DND-41 (cell line): ENCODE measurements at regions not wholly inside any gene's neighbourhood (a gene's known extent, or its start where the extent isn't known, plus 50 kb on each side); places are given as distances from the start of the nearest gene placed in this dataset.

Experiments used
- ATAC-seq: fragments of 200-7000 bp; cut with Tn5 transposase; 3 replicates; pipeline ENCODE4 v1.9.1; 2021; ENCODE audit warnings: low read depth; ENCODE audit not compliant: insufficient read depth
- DNase-seq: peaks from one replicate; pipeline ENCODE4 v3.0.0-alpha.2; 2020
- H2AFZ ChIP-seq: 2 replicates; pipeline ENCODE4 v1.6.0; 2012; ENCODE audit warnings: low read depth, low read length
- H3K27ac ChIP-seq: 2 replicates; pipeline ENCODE4 v1.5.1; 2012; ENCODE audit warnings: low read length, inconsistent platforms
- H3K27me3 ChIP-seq: fragments of 200-600 bp; sonication (generic); 2 replicates; pipeline ENCODE4 v1.6.0; 2012; ENCODE audit warnings: low read length, mild to moderate bottlenecking, inconsistent platforms; ENCODE audit not compliant: insufficient read depth, poor library complexity
- H3K36me3 ChIP-seq: 2 replicates; pipeline ENCODE4 v1.5.1; 2012; ENCODE audit warnings: low read length, inconsistent platforms; ENCODE audit not compliant: insufficient read depth
- H3K4me1 ChIP-seq: 2 replicates; pipeline ENCODE4 v1.5.1; 2012; ENCODE audit warnings: mild to moderate bottlenecking, low read length; ENCODE audit not compliant: insufficient read depth
- H3K4me2 ChIP-seq: 2 replicates; pipeline ENCODE4 v1.6.0; 2012; ENCODE audit warnings: mild to moderate bottlenecking, moderate library complexity, low read length, inconsistent platforms; ENCODE audit not compliant: insufficient read depth
- H3K4me3 ChIP-seq, 2 experiments: fragments of 200-600 bp in 1 of 2; shearing (Covaris generic) in 1 of 2; 2 replicates each; pipeline ENCODE4 v1.5.1; 2012 to 2016; ENCODE audit warnings: inconsistent platforms in 2 of 2, low read length in 2 of 2, mild to moderate bottlenecking in 2 of 2, low read depth in 1 of 2, moderate library complexity in 1 of 2
- H3K79me2 ChIP-seq: 2 replicates; pipeline ENCODE4 v1.6.0; 2012; ENCODE audit warnings: low read length, inconsistent platforms; ENCODE audit not compliant: insufficient read depth
- H3K9ac ChIP-seq: 2 replicates; pipeline ENCODE4 v1.6.0; 2012; ENCODE audit warnings: low read depth, mild to moderate bottlenecking, inconsistent platforms, low read length, moderate library complexity
- H3K9me3 ChIP-seq: 2 replicates; pipeline ENCODE4 v1.5.1; 2012; ENCODE audit warnings: low read length, moderate library complexity, mild to moderate bottlenecking, inconsistent platforms; ENCODE audit not compliant: insufficient read depth, severe bottlenecking
- H4K20me1 ChIP-seq: 2 replicates; pipeline ENCODE4 v1.6.0; 2012; ENCODE audit warnings: low read length; ENCODE audit not compliant: insufficient read depth
- EZH2 ChIP-seq: IDR thresholded peaks from 3 replicates; pipeline ENCODE4 v1.6.1; 2012; ENCODE audit warnings: borderline replicate concordance, low read depth, mild to moderate bottlenecking, moderate library complexity, low read length, inconsistent platforms; ENCODE audit not compliant: severe bottlenecking
- TF ChIP-seq, protein P1 (sequence below): IDR thresholded peaks from 2 replicates; pipeline ENCODE4 v1.5.1; 2012; ENCODE audit warnings: borderline replicate concordance, low read length, moderate library complexity, mild to moderate bottlenecking; ENCODE audit not compliant: poor library complexity, severe bottlenecking; ENCODE audit errors: extremely low read depth

DNA sequence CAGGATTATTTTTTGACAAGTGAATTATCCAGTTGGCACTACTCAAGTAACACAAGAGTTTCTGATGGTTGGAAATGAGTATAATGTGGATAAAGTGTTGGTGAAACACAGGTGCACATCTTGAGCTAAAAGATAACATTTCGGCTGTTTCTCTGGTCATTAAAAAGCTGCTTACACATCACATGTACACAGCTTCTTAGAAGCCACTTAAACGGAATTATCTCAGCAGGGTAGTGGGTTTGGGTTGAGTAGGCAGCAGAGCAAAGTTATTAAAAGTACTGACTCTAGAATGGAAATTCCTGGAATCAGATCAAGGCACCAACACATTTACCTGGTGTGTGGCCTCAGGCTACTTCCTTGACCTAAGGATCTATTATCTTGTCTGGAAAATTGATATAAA is 55.4 kb upstream of the RASSF6 start:
- ATAC-seq, result no peak
- no peak for DNase-seq
- H3K4me3 ChIP-seq, result no peak overlapping the region
- H3K4me2 ChIP-seq, result no peak overlapping the region
- no peaks in the 10 kb centered on the region for H4K20me1 ChIP-seq
- no peak overlapping the region for H3K9ac ChIP-seq
- H3K36me3 ChIP-seq, result no peaks in the 10 kb centered on the region
- H3K9me3 ChIP-seq, result no peaks in the 10 kb centered on the region
- no peak overlapping the region for H3K27ac ChIP-seq
- no peaks in the 10 kb centered on the region for H3K4me1 ChIP-seq
- TF ChIP-seq, protein P1, sequence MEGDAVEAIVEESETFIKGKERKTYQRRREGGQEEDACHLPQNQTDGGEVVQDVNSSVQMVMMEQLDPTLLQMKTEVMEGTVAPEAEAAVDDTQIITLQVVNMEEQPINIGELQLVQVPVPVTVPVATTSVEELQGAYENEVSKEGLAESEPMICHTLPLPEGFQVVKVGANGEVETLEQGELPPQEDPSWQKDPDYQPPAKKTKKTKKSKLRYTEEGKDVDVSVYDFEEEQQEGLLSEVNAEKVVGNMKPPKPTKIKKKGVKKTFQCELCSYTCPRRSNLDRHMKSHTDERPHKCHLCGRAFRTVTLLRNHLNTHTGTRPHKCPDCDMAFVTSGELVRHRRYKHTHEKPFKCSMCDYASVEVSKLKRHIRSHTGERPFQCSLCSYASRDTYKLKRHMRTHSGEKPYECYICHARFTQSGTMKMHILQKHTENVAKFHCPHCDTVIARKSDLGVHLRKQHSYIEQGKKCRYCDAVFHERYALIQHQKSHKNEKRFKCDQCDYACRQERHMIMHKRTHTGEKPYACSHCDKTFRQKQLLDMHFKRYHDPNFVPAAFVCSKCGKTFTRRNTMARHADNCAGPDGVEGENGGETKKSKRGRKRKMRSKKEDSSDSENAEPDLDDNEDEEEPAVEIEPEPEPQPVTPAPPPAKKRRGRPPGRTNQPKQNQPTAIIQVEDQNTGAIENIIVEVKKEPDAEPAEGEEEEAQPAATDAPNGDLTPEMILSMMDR, result no peak
- TF ChIP-seq EZH2, result no peak
- no peak overlapping the region for H2AFZ ChIP-seq
- no peaks in the 10 kb centered on the region for H3K79me2 ChIP-seq
- H3K27me3 ChIP-seq, result no peaks in the 10 kb centered on the region

DNA sequence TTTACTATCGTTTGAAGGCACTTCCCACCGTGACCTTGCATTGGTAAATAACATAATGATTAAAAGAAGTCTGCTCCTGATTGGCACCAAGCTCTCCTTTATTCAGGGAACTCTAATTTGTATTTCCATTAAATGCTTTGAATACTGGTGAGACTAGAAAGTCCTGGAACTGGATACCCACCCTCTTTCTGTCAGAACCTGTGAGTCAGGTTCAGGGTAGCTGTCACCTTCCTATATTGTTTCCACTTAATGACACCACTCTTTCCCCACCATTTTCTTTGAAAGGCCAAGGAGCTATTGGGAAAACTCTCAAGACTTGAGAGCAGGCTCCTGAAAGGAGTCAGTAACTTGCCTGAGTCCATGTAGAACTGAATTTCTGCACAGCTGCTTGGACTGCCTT is 55.9 kb upstream of the RASSF6 start:
- H2AFZ ChIP-seq, result no peak overlapping the region
- no peaks in the 10 kb centered on the region for H4K20me1 ChIP-seq
- no peak for DNase-seq
- H3K9me3 ChIP-seq, result no peaks in the 10 kb centered on the region
- H3K27me3 ChIP-seq, result no peaks in the 10 kb centered on the region
- no peaks in the 10 kb centered on the region for H3K4me1 ChIP-seq
- no peak overlapping the region for H3K27ac ChIP-seq
- H3K36me3 ChIP-seq, result no peaks in the 10 kb centered on the region
- H3K4me2 ChIP-seq, result no peak overlapping the region
- ATAC-seq, result no peak
- no peaks in the 10 kb centered on the region for H3K79me2 ChIP-seq
- TF ChIP-seq, protein P1, result no peak
- no peak for TF ChIP-seq EZH2
- H3K9ac ChIP-seq, result no peak overlapping the region
- no peak overlapping the region for H3K4me3 ChIP-seq

DNA sequence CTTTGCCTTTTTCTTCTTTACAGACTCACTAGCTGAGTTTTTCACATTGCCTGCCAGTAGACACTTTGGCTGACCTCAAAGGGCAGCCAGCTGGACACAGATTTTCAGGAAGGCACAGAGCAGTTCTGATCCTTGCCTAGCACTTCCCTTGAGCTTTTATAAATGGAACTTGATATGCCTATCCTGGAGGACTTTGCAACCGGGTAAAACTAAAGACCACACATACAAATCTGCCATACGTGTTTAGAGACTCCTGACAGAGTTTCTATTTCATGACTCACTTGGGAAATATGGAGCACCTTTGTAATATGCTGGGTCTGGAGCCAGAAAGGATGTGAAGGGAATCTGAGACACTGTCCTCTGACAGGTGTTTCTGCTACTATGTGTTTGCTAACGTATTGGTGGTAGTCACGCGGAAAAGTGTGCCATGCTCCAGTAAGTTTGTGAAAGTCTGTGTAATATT is 56.7 kb upstream of the RASSF6 start:
- Histone ChIP-seq H4K20me1 (no peaks in the 10 kb centered on the region), H3K9ac (no peak overlapping the region), H3K4me1 (no peaks in the 10 kb centered on the region), H3K79me2 (no peaks in the 10 kb centered on the region), H3K4me3 (no peak overlapping the region), H3K27me3 (no peaks in the 10 kb centered on the region), H2AFZ (no peak overlapping the region), H3K36me3 (no peaks in the 10 kb centered on the region), H3K4me2 (no peak overlapping the region), H3K9me3 (no peaks in the 10 kb centered on the region), H3K27ac (no peak overlapping the region)
- TF ChIP-seq EZH2, result no peak
- TF ChIP-seq, protein P1, result no peak
- DNase-seq, result no peak
- no peak for ATAC-seq

DNA sequence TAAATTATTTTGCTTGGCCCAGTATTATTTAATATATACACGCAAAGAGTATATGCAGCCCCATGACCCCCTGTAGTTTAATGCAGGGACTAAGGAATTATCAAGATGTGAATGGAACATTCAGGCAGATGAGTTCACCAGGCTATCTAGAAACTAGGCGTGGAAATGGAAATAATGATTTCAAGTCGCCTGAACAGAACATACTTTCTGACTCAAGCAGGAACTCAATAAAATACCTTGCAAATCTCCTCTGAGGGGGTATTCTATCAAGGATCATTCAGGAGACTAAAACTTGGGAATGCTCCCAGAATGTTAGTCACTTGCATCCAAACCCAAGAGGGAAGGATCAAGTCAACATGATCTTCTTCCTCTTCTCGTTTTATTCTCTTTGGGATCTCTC is 59.6 kb upstream of the RASSF6 start:
- Histone ChIP-seq H3K79me2 (no peaks in the 10 kb centered on the region), H3K9ac (no peak overlapping the region), H3K36me3 (no peaks in the 10 kb centered on the region), H3K27me3 (no peaks in the 10 kb centered on the region), H3K4me1 (no peaks in the 10 kb centered on the region), H2AFZ (no peak overlapping the region), H3K9me3 (no peaks in the 10 kb centered on the region), H3K4me3 (no peak overlapping the region), H3K4me2 (no peak overlapping the region), H3K27ac (no peak overlapping the region), H4K20me1 (no peaks in the 10 kb centered on the region)
- ATAC-seq (no peak), DNase-seq (no peak)
- no peak for TF ChIP-seq EZH2
- TF ChIP-seq, protein P1, result no peak
